Kidney epithelial cell (primary cell): ENCODE measurements at regions not wholly inside any gene's neighbourhood (a gene's known extent, or its start where the extent isn't known, plus 50 kb on each side); places are given as distances from the start of the nearest gene placed in this dataset.

ENCODE experiments used
- DNase-seq: peaks from one replicate; pipeline ENCODE4 v3.0.0-alpha.2; 2010; ENCODE audit warnings: low read depth
- H3K27me3 ChIP-seq: 2 replicates; pipeline ENCODE4 v1.6.0; 2011; ENCODE audit warnings: low read length; ENCODE audit not compliant: control insufficient read depth, insufficient read depth
- H3K36me3 ChIP-seq: 2 replicates; pipeline ENCODE4 v1.5.1; 2011; ENCODE audit warnings: low read length; ENCODE audit not compliant: control insufficient read depth, insufficient read depth
- H3K4me3 ChIP-seq: 2 replicates; pipeline ENCODE4 v1.5.1; 2011; ENCODE audit warnings: low read depth, mild to moderate bottlenecking, control low read depth, low read length
- TF ChIP-seq, protein P1 (sequence below): IDR thresholded peaks from 2 replicates; pipeline ENCODE4 v1.5.1; 2011; ENCODE audit warnings: mild to moderate bottlenecking, moderate library complexity, low read length, control low read depth, inconsistent platforms; ENCODE audit not compliant: insufficient read depth, poor library complexity, severe bottlenecking

DNA sequence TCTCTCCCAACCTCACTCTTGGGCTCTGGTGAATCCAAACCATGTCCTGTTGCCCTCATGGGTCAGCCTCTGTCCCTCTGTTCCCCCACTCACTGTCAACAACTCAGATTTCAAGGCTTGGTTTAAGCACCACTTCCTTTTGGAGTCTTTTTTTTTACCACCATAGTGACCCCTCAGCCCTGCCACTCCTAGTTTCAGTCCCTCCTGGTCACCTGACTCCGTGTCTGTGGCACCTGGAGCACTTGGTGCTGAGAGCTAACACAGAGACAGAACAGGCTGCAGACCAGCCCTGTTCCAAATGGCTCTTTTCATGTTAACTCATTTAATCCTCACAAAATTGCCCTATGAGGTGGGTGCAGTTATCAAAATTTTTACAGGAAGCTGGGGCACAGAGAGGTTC lies 53.6 kb upstream of the SMNDC1 start:
- H3K36me3 ChIP-seq, result no peaks in the 10 kb centered on the region
- no peaks in the 10 kb centered on the region for H3K27me3 ChIP-seq
- no peak overlapping the region for H3K4me3 ChIP-seq
- TF ChIP-seq, protein P1, sequence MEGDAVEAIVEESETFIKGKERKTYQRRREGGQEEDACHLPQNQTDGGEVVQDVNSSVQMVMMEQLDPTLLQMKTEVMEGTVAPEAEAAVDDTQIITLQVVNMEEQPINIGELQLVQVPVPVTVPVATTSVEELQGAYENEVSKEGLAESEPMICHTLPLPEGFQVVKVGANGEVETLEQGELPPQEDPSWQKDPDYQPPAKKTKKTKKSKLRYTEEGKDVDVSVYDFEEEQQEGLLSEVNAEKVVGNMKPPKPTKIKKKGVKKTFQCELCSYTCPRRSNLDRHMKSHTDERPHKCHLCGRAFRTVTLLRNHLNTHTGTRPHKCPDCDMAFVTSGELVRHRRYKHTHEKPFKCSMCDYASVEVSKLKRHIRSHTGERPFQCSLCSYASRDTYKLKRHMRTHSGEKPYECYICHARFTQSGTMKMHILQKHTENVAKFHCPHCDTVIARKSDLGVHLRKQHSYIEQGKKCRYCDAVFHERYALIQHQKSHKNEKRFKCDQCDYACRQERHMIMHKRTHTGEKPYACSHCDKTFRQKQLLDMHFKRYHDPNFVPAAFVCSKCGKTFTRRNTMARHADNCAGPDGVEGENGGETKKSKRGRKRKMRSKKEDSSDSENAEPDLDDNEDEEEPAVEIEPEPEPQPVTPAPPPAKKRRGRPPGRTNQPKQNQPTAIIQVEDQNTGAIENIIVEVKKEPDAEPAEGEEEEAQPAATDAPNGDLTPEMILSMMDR, result no peak
- no peak for DNase-seq

- TF ChIP-seq, protein P1, result peak; percentile 17
- peak; percentile 83 for DNase-seq
- Histone ChIP-seq H3K27me3 (no peaks in the 10 kb centered on the region), H3K36me3 (no peaks in the 10 kb centered on the region), H3K4me3 (no peak overlapping the region)
These were observed 54.3 kb upstream of the SMNDC1 start for GRCh38 chr10:110358869-110359629.

DNA sequence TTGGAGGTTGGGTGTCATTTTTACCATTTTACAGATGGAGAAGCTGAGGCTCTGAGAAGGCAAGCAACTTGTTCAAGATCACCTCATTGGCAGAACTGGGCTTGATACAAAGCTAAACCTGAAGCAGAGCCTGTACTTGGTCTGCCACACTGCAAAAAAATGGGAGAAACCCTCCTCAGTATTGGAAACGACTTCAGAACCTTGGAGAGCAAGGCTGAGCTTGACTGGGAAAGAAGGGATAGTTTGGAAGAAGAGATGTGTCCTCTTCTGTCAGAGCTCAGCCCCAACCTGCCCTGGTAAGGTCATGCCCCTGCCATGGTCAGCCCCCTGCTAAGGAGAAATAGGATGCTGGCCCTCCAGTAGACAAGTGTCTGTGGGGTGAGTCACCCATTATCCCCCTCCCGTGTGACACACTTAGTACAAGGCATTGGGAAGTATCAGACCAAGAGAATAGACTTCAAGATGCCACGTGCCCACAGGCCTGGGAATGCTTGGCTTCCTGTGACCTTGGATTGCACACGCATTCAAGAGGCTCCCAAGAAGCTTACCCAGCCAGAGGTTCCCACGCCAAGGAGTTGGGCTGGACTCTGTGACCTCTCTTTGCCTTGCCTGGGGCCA lies 56.2 kb upstream of the SMNDC1 start:
- Histone ChIP-seq H3K36me3 (no peaks in the 10 kb centered on the region), H3K4me3 (no peak overlapping the region), H3K27me3 (no peaks in the 10 kb centered on the region)
- no peak for DNase-seq
- TF ChIP-seq, protein P1, result no peak

DNA sequence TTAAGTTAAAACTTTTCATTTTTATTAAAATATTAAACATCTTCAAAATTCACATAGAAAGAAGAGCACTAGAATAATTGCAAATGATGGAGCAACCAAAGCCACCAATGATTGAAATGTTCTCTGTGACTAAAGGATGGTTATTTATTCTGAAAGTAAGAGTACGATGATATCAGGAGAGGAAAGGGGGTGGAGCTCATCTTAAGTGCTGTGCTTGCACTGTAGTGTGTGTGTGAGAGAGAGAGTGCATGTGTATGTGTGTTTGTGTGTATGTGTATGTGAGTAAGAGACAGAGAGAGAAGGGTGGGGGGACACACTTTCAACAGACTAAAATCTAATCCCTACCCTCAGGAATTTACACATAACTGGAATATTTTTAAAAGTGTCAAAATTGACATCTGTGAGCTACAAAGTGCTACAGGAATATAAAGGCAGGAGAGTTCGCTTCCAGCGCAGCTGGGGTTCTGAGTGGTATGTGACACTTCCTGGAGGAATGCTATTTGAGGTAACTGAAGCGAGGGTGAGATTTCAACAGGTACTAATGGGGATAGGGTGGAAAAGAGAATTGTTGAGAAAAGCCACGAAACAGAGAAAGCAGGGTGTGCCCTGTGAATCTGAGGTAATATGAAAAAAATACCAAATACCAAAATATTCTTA lies 57.2 kb upstream of the SMNDC1 start:
- H3K4me3 ChIP-seq, result no peak overlapping the region
- no peaks in the 10 kb centered on the region for H3K36me3 ChIP-seq
- TF ChIP-seq, protein P1, result no peak
- no peaks in the 10 kb centered on the region for H3K27me3 ChIP-seq
- no peak for DNase-seq

GRCh38 chr10:110363572-110364411 lies 59.1 kb upstream of the SMNDC1 start:
- no peak overlapping the region for H3K4me3 ChIP-seq
- no peak for DNase-seq
- no peaks in the 10 kb centered on the region for H3K27me3 ChIP-seq
- no peaks in the 10 kb centered on the region for H3K36me3 ChIP-seq
- TF ChIP-seq, protein P1, result no peak
